Vagina (tissue), 2 donors: ENCODE measurements at regions not wholly inside any gene's neighbourhood (a gene's known extent, or its start where the extent isn't known, plus 50 kb on each side); places are given as distances from the start of the nearest gene placed in this dataset.

Source experiments
- POLR2A ChIP-seq, 2 donors: fragments of 450-650 bp; IDR thresholded peaks; one replicate each; pipeline ENCODE4 v1.6.1; 2017; ENCODE audit warnings: antibody characterized with exemption in 2 of 2, mild to moderate bottlenecking in 2 of 2, moderate library complexity in 2 of 2
- POLR2AphosphoS5 ChIP-seq, 2 donors: sonication (generic); formaldehyde crosslinking; IDR thresholded peaks; one replicate each; pipeline ENCODE4 v1.9.0; 2017; ENCODE audit warnings: antibody characterized with exemption in 2 of 2, mild to moderate bottlenecking in 2 of 2, low read depth in 1 of 2; ENCODE audit not compliant: insufficient read depth in 1 of 2
- TF ChIP-seq, protein P1 (sequence below), 3 experiments: fragments of 450-650 bp in 2 of 3; fragments of 200-600 bp in 1 of 3; sonication (generic) in 1 of 3; IDR thresholded peaks; one replicate each; pipeline ENCODE4 v1.5.1; 2017 to 2019; ENCODE audit warnings: antibody characterized with exemption in 3 of 3, mild to moderate bottlenecking in 2 of 3, moderate library complexity in 2 of 3

DNA sequence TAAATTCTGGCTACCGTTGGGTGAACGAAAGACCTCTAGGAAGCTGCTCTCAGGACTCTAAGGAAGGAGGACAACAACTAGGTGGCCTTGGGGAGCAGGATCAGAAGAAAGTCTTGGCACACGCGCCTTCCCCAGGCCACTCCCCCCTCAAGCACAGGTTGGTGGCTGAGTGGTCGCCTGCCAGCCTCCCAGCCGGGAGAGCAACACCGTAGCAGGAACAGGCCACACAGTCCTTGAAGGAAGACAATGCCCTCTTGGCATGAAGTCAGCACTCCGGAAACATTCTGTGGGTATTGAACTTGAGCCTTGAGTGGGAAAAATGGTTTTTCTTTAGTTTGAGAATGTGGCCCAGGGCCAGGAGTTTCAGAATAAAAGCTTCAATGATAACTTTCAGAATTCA is 87.4 kb upstream of the AGAP1 start:
- TF ChIP-seq, protein P1, sequence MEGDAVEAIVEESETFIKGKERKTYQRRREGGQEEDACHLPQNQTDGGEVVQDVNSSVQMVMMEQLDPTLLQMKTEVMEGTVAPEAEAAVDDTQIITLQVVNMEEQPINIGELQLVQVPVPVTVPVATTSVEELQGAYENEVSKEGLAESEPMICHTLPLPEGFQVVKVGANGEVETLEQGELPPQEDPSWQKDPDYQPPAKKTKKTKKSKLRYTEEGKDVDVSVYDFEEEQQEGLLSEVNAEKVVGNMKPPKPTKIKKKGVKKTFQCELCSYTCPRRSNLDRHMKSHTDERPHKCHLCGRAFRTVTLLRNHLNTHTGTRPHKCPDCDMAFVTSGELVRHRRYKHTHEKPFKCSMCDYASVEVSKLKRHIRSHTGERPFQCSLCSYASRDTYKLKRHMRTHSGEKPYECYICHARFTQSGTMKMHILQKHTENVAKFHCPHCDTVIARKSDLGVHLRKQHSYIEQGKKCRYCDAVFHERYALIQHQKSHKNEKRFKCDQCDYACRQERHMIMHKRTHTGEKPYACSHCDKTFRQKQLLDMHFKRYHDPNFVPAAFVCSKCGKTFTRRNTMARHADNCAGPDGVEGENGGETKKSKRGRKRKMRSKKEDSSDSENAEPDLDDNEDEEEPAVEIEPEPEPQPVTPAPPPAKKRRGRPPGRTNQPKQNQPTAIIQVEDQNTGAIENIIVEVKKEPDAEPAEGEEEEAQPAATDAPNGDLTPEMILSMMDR (IDR thresholded peaks at IDR 0.05): no peak
- no peak for TF ChIP-seq POLR2AphosphoS5 (IDR thresholded peaks at IDR 0.05; ENCODE audit: insufficient read depth in 1 of 2, low read depth in 1 of 2)
- TF ChIP-seq POLR2A (IDR thresholded peaks at IDR 0.05): no peak
